HG03575 (cell line): ENCODE measurements at regions not wholly inside any gene's neighbourhood (a gene's known extent, or its start where the extent isn't known, plus 50 kb on each side); places are given as distances from the start of the nearest gene placed in this dataset.
"Not testable (repeated sequence)": the region's sequence is repeated elsewhere in the genome, so short reads cannot be mapped to it uniquely, and the experiment has no call there.

Experiments
- ATAC-seq: cut with Tn5 transposase; IDR thresholded peaks from one replicate; pipeline ENCODE4 v1.9.1; 2021; ENCODE audit not compliant: unreplicated experiment, insufficient number of reproducible peaks, low FRiP score; ENCODE audit errors: extremely low read depth

DNA sequence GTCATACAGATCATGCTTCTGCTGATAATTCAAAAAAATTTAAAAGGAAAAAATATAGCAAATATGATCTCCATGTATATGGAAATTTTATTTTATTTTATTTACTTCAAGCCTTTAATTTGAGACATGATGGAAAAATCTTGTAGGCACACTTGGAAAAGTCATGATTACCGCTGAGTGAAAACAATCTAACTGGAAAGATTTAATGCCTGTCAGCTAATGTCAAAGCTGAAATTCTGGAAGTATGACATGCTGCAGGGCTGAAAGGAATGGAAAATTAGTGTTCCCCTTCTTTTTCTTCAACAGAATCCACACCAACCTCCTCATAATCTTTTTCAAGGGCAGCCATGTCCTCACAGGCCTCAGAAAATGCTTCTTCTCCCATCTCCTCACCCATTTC, 58.2 kb downstream of the RPRM start:
- ATAC-seq = no peak

DNA sequence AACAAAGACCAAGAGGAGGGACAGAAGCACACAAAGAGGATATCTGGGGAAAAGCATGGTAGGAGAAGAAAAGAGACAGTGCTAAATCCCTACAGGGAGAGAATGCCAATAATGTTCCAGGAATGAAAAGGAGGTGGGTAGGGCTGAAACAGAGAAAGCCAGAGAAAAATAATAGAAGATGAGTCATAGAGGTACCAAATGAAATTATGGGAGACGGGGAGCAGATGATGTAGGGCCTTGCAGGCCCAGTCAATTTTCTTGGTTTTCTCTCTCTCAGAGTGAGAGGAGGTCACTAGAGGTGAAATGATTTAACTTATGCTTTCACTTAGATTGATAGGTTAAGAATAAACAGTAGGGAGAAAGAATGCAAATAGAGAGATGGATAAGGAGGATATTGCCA, 61.5 kb downstream of the RPRM start:
- no peak for ATAC-seq

DNA sequence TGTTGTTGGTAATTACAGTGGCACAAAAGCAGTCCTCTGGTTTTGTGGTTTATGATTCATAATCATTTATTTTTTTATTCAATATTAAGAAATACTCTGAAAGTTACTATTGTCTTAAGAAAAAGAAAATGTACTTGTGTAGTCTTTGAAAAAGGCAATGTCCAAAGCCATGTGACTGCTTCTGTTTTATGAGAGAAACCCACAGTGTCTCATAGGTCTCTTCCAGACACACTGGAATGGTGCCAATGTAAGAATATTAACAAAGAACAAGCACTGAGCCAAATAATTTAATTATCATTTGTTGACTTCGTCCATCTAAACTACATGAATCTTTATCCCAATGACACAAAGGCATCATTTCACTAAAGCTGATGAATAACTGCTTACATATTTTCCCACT, 62.5 kb downstream of the RPRM start:
- ATAC-seq = no peak

GRCh38 chr2:153408710-153409385, 69.7 kb downstream of the RPRM start:
- ATAC-seq = no peak

- ATAC-seq = no peak
These were observed 73.4 kb downstream of the RPRM start for GRCh38 chr2:153405196-153405595.

DNA sequence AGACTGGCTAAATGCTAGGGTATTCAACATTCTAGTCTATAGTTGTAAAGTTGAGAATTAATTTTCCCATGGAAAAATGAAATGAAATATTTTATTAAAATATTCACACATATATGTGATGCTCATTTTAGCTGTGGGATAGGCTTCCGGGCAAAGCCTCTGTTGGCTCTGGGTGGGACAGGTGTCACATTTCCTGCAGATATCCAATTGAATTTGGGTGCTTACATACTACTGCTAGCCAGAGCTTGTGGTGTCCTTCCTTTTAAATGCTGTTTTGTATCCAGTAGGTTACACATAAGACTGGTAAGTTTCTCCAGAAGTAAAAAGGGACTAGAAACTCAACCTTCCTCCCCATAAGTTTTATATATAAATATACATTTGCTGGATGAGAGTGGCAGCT, 73.8 kb downstream of the RPRM start:
- ATAC-seq = no peak

GRCh38 chr2:153403940-153404339, 74.6 kb downstream of the RPRM start:
- ATAC-seq = no peak

DNA sequence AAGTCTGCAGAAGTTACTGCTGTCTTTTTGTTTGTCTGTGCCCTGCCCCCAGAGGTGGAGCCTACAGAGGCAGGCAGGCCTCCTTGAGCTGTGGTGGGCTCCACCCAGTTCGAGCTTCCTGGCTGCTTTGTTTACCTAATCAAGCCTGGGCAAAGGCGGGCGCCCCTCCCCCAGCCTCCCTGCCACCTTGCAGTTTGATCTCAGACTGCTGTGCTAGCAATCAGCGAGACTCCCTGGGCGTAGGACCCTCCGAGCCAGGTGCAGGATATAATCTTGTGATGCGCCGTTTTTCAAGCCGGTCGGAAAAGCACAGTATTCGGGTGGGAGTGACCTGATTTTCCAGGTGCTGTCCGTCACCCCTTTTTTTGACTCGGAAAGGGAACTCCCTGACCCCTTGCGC, 75.2 kb downstream of the RPRM start:
- not testable (repeated sequence) for ATAC-seq

- no peak for ATAC-seq
These were observed 83.9 kb downstream of the RPRM start for GRCh38 chr2:153394686-153395085.

DNA sequence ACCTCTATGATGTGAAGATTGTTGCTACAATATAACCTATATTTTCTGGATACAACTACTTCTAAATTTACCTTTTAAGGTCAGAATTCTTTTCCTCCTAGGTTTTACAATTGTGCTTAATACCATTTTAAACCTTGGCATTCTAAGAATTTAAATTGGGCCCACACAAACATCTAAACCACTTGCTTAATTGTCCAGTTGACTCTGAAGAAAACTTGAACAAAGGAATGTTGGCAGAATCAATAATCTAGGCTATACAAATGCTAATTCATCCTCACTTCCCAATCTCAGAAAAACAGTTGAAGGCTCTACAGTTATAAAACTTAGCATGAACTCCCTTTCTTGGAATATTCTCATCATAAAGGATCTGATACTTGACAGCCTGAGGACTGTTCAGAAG, 84.3 kb downstream of the RPRM start:
- no peak for ATAC-seq

DNA sequence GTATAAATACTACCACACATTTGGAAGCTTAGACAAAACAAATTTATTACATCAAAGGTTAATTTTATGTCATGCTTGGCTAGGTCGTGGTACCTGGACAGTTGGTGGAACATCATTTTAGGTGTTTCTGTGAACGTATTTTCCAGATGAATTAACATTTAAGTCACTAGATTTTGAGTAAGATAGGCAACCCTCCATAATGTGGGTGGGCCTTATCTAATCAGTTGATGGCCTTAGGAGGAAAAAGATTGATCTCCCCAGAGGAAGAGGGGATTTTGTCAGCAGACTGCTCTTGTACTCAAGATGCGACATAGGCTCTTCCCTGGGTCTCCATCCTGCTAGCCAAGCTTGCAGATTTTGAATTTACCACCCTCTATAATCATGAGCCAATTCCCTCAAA, 85.0 kb downstream of the RPRM start:
- ATAC-seq = no peak

DNA sequence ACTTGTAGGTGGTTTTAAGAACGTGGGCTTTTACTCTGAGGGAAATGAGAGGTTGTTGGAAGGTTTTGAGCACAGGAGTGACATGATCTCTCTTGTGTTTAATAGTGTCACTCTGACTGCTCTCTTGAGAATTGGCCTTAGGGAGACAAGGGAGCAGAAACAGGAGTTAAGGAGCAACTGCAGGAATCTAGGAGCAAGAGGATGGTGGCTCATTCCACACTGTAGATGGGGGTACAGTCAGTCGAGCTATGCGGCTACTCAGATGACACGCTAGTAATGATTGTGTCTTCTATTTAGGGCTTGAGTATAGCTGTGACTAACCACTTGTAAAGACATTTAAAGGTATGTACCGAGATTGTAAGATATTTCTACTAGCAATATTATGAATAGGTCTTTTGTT, 87.4 kb downstream of the RPRM start:
- no peak for ATAC-seq

- ATAC-seq = no peak
These were observed 90.3 kb downstream of the RPRM start for GRCh38 chr2:153388246-153388645.

DNA sequence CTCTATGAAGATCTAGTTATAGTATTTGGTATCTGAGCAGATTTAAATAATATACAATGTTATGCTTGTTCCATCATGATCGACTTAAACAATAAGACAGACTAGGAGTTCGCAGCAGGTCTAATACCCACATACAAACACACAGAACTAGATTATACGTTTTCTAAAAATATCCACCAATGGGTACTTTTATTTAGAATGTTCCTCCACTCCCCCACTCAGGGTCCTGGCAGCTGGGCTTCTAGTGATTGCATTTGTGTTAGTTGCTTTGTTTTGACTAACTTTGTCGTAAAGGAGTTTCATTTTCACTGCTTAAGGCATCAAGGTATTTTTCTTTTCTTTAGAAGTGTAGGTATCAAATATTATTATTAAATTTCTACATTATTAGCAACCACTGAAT, 91.4 kb downstream of the RPRM start:
- no peak for ATAC-seq

- ATAC-seq = no peak
These were observed 92.1 kb downstream of the RPRM start for GRCh38 chr2:153386481-153386897.

DNA sequence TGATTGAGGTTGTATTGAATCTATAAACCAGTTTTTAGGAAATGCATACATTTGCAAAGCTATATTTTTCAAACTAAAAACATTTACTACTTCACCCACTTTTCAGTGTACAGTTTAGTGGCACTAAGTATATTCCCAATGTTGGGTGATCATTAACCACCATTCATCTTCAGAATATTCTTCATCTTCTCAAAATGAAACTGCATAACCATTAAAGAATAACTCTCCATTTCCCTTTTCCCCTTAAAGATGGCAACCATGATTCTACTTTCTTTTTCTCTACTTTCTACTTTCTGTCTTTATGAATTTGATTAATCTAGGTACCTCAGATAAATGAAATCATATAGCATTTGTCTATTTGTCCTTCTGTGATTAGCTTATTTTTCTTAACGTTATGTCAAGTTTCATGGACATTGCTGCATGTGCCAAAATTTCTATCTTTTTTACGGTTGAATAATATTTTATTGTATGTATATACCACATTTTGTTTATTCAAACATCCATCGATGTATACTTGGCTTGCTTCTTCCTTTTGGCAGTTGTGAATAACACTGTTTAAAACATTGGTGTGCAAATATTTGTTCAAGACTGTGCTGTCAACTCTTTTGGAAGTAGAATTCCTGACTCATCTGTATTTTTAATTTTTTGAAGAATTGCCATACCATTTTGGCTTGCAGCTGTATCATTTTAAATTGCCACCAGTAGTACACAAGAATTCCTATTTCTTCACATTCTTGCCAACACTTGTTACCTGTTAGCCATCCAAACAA, 104.9 kb downstream of the RPRM start:
- no peak for ATAC-seq

DNA sequence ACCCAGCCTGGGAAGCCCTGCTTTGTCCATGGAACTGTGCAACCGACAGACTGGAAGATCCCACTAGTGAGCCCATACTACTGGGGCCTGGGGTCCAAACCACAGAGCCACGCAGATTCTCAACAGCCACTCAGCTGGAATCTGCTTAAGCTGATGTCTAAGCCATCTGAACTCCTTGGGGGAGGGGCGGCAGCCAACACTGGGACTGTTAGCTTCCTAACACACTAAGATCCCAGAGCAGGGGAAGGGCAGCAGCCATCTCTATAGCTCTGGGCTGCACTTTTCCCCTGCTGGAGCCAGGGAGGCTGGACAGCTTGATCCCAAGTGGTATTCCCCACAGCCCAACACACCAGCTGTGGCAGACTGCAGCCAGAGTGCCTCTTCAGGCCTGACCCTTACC, 118.3 kb downstream of the RPRM start:
- ATAC-seq = no peak

GRCh38 chr2:153354377-153354776, 124.2 kb downstream of the RPRM start:
- ATAC-seq = no peak

- ATAC-seq = no peak
These were observed 129.0 kb downstream of the RPRM start for GRCh38 chr2:153349603-153350002.

GRCh38 chr2:153347818-153348495, 130.6 kb downstream of the RPRM start:
- ATAC-seq = no peak
